NCI-H2107 (cell line): ENCODE measurements at regions not wholly inside any gene's neighbourhood (a gene's known extent, or its start where the extent isn't known, plus 50 kb on each side); places are given as distances from the start of the nearest gene placed in this dataset.

Source experiments
- DNase-seq: peaks from one replicate; lab custom pipeline; 2025; lab: John Stamatoyannopoulos, UW

GRCh38 chr14:65281991-65282895 lies 130.3 kb upstream of the FUT8 start:
- no peak for DNase-seq

- no peak for DNase-seq
Observed at GRCh38 chr14:65282896-65283253, 129.7 kb upstream of the FUT8 start.

- DNase-seq, result no peak
Observed at GRCh38 chr14:65286443-65286842, 126.1 kb upstream of the FUT8 start.

GRCh38 chr14:65287264-65288131 lies 125.0 kb upstream of the FUT8 start:
- DNase-seq, result no peak

- no peak for DNase-seq
Observed at GRCh38 chr14:65290830-65291229, 121.7 kb upstream of the FUT8 start.

GRCh38 chr14:65291531-65291930 lies 121.0 kb upstream of the FUT8 start:
- DNase-seq, result no peak

- no peak for DNase-seq
Observed at GRCh38 chr14:65294816-65295215, 117.7 kb upstream of the FUT8 start.

GRCh38 chr14:65296402-65296801 lies 116.1 kb upstream of the FUT8 start:
- DNase-seq, result no peak

GRCh38 chr14:65296876-65297275 lies 115.7 kb upstream of the FUT8 start:
- no peak for DNase-seq

- no peak for DNase-seq
Observed at GRCh38 chr14:65297744-65298143, 114.8 kb upstream of the FUT8 start.

GRCh38 chr14:65299826-65300225 lies 112.7 kb upstream of the FUT8 start:
- DNase-seq, result no peak

GRCh38 chr14:65301862-65302539 lies 110.5 kb upstream of the FUT8 start:
- no peak for DNase-seq

GRCh38 chr14:65302571-65303189 lies 109.8 kb upstream of the FUT8 start:
- peak; percentile 30 for DNase-seq

- no peak for DNase-seq
Observed at GRCh38 chr14:65303190-65303898, 109.2 kb upstream of the FUT8 start.

- no peak for DNase-seq
Observed at GRCh38 chr14:65303899-65304222, 108.7 kb upstream of the FUT8 start.

GRCh38 chr14:65304239-65304638 lies 108.3 kb upstream of the FUT8 start:
- DNase-seq, result no peak

GRCh38 chr14:65304963-65305362 lies 107.6 kb upstream of the FUT8 start:
- DNase-seq, result no peak

- no peak for DNase-seq
Observed at GRCh38 chr14:65308536-65308935, 104.0 kb upstream of the FUT8 start.

- DNase-seq, result no peak
Observed at GRCh38 chr14:65310568-65310967, 102.0 kb upstream of the FUT8 start.

- no peak for DNase-seq
Observed at GRCh38 chr14:65312859-65313258, 99.7 kb upstream of the FUT8 start.
